ENCODE measurements at regions not wholly inside any gene's neighbourhood (a gene's known extent, or its start where the extent isn't known, plus 50 kb on each side); places are given as distances from the start of the nearest gene placed in this dataset.
A peak's percentile ranks its signal among the peaks of the same experiment; 100 is the strongest.

DNA sequence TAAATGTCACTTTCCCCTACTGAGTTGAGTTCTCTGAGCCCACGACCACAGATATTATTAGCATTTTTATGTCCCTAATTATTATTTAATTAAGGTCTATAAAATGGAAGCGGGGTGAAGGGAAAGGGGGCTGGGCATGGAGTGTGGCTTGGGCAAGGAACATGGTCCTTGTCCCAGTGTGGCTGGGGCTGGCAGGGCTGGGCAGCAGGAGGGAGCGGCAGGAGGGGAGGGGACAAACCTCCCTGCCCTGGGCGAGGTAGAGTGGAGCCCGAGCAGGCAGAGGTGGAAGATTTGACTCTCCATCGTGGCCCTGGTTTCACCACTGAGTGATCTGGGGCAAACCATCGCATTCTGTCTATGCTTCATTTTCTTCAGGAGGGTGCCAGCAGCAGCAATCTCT, 402.9 kb upstream of the C2CD4B start:
- no peak for TF ChIP-seq CTCF (conservative IDR thresholded peaks at IDR 0.05; ENCODE audit: control insufficient read depth, insufficient read depth, low read depth, low read length)
- no peak for DNase-seq (ENCODE audit: low read depth)
- no peak overlapping the region for H3K4me3 ChIP-seq (ENCODE audit: control insufficient read depth, low read depth, low read length)

DNA sequence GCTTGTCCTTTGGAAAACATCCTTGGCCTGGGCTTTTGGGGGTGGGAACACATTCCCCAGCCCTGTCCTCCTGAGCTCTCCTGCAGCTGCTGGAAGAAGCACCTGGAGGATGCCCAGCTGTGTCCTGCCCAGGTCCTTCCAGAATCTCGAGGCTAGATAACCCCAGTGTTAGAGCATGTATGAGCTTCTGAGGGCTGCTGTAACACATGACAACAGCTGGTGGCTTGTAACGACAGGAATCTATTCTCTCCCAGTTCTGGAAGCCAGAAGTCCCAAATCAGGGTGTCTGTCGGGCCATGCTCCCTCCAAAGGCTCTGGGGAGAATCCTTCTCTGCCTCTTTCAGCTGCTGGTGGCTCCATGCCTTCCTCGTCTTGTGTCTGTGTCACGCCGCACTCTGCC, 403.6 kb upstream of the C2CD4B start:
- TF ChIP-seq CTCF (conservative IDR thresholded peaks at IDR 0.05; ENCODE audit: control insufficient read depth, insufficient read depth, low read depth, low read length), result no peak
- H3K4me3 ChIP-seq (ENCODE audit: control insufficient read depth, low read depth, low read length), result no peak overlapping the region
- DNase-seq (ENCODE audit: low read depth), result no peak

GRCh38 chr15:62569460-62570404, 404.6 kb upstream of the C2CD4B start:
- no peak overlapping the region for H3K4me3 ChIP-seq (ENCODE audit: control insufficient read depth, low read depth, low read length)
- TF ChIP-seq CTCF (conservative IDR thresholded peaks at IDR 0.05; ENCODE audit: control insufficient read depth, insufficient read depth, low read depth, low read length), result no peak
- peak; percentile 56 for DNase-seq (ENCODE audit: low read depth)

DNA sequence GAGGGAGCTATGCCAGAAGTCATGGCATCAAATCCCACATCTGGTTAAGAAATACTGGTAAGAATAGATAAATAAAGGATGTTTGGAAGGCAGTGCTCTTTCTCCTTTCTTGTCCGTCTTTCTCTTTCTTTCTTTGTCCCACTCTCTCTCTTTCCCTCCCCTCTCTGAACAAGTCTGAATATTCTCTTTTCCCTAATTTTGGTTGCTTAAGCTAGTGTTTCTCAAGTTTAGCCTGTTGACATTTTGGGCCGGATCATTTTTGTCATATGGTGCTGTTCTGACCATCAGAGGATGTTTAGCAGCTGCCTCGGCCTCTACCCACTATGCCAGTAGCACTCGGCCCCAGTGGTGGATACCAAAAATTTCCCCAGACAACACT, 405.3 kb upstream of the C2CD4B start:
- no peak overlapping the region for H3K4me3 ChIP-seq (ENCODE audit: control insufficient read depth, low read depth, low read length)
- no peak for TF ChIP-seq CTCF (conservative IDR thresholded peaks at IDR 0.05; ENCODE audit: control insufficient read depth, insufficient read depth, low read depth, low read length)
- DNase-seq (ENCODE audit: low read depth), result no peak

DNA sequence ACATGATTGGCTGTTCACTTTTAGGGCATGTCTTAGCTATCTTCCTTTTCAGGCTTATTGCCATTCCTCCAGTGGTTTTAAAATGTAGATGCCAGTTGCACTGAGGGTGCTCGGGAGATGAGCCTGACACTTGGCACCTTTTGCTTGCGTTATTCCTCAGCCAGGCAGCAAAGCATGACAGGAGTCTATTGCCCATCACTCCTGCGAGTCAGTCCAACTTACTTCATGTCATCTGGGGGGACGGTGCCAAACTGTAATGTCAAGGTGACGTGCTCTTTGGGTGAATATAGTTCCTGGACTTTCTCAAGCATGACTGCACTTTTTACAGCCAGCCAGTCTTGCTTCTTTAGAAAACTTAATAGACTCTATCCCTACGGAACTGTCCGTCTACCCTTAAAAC, 406.0 kb upstream of the C2CD4B start:
- no peak overlapping the region for H3K4me3 ChIP-seq (ENCODE audit: control insufficient read depth, low read depth, low read length)
- no peak for DNase-seq (ENCODE audit: low read depth)
- no peak for TF ChIP-seq CTCF (conservative IDR thresholded peaks at IDR 0.05; ENCODE audit: control insufficient read depth, insufficient read depth, low read depth, low read length)

DNA sequence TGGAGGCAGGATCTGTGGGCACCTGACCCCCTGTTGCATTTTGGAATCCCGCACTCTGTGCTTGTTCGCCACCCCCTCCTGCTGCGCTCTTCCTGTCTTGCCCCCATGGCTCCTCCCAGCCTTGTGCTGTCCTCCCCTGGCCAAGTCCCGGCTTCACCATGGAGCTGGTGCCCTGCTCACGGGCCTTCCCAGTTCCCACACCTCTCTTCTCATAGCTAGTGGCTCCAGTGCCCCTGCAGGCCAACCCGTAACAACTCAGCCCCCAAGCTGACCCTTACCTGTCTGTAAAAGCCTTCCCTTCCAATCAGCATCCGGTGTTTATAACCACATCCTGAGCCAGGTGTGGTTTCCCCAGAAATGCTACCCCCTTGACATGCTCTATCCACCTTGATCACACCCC, 407.7 kb upstream of the C2CD4B start:
- DNase-seq (ENCODE audit: low read depth), result no peak
- no peak for TF ChIP-seq CTCF (conservative IDR thresholded peaks at IDR 0.05; ENCODE audit: control insufficient read depth, insufficient read depth, low read depth, low read length)
- no peak overlapping the region for H3K4me3 ChIP-seq (ENCODE audit: control insufficient read depth, low read depth, low read length)
